ENCODE measurements at regions not wholly inside any gene's neighbourhood (a gene's known extent, or its start where the extent isn't known, plus 50 kb on each side); places are given as distances from the start of the nearest gene placed in this dataset.

- no peak overlapping the region for H3K4me3 ChIP-seq (ENCODE audit: insufficient read depth, low read depth, low read length)
- H3K4me2 ChIP-seq (ENCODE audit: low read depth, low read length): no peak overlapping the region
- H2BK15ac ChIP-seq (ENCODE audit: low read depth, low read length): no peak overlapping the region
- no peak overlapping the region for H4K5ac ChIP-seq (ENCODE audit: low read depth, low read length)
- no peaks in the 10 kb centered on the region for H3K4me1 ChIP-seq (ENCODE audit: control insufficient read depth, insufficient read depth, low read length)
- no peaks in the 10 kb centered on the region for H3K9me1 ChIP-seq (ENCODE audit: insufficient read depth, low read length)
- CTCF ChIA-PET: interaction anchor here (0.6 kb wide), 1 partner anchor 136 kb away, joined by 3 read pairs; no protein-coding TSS in a partner anchor
- WGBS, 2 experiments (ENCODE audit: extremely low coverage in 2 of 2, insufficient read length in 1 of 2): no CpG with 5 or more reads among the region's 3 CpGs
- no peak overlapping the region for H2AFZ ChIP-seq (replicated peaks; ENCODE audit: low read length, poor library complexity)
- H3K18ac ChIP-seq (ENCODE audit: low read depth, low read length): no peak overlapping the region
- no peak for ATAC-seq (ENCODE audit: low read depth)
- no peaks in the 10 kb centered on the region; the same call in 1 of the 2 replicates for H3K9me3 ChIP-seq (ENCODE audit: control insufficient read depth, insufficient read depth, low read length)
- H3K79me1 ChIP-seq (ENCODE audit: low read depth in 1 of 2, low read length in 2 of 2): no peaks in the 10 kb centered on the region
- no peak overlapping the region for H2AK5ac ChIP-seq (ENCODE audit: low read depth, low read length)
- BruUV-seq (replicated peaks): no TSS peak
- no peak overlapping the region for H2BK20ac ChIP-seq (ENCODE audit: low read depth, low read length)
- DNase-seq: no peak
- no peaks in the 10 kb centered on the region for H4K20me1 ChIP-seq (ENCODE audit: insufficient read depth, low read length)
- no peak overlapping the region for H4K8ac ChIP-seq (ENCODE audit: low read depth in 2 of 2, low read length in 2 of 2)
- H3K27ac ChIP-seq (ENCODE audit: insufficient read depth, low read length): no peak overlapping the region
- H2BK120ac ChIP-seq (ENCODE audit: low read depth, low read length): no peak overlapping the region
- no peak overlapping the region for H3K14ac ChIP-seq (replicated peaks; ENCODE audit: low read depth, low read length)
- no peak overlapping the region for H3K9ac ChIP-seq (ENCODE audit: low read depth, low read length)
- dilution Hi-C loops (cut with HindIII; ENCODE audit: low sequenced_read_pairs, unreplicated experiment) (no loop called here), intact Hi-C loops (cut with micrococcal nuclease) (no loop called here), in situ Hi-C loops (cut with MboI; ENCODE audit: low sequenced_read_pairs) (no loop called here)
- no peak overlapping the region for H4K91ac ChIP-seq (ENCODE audit: insufficient read depth, low read depth, low read length)
- POLR2A ChIA-PET (ENCODE audit: unreplicated experiment): no interaction called here
- H3K36me3 ChIP-seq (ENCODE audit: control insufficient read depth, insufficient read depth, low read length): no peaks in the 10 kb centered on the region
- no peak overlapping the region for H3K23ac ChIP-seq (ENCODE audit: low read depth, low read length)
- no peak overlapping the region for H3K56ac ChIP-seq (ENCODE audit: extremely low read depth, insufficient read depth, low read length)
- H3K4ac ChIP-seq (ENCODE audit: low read depth, low read length): no peak overlapping the region
- no peaks in the 10 kb centered on the region for H3K27me3 ChIP-seq (ENCODE audit: control insufficient read depth, insufficient read depth, low read length)
- TF ChIP-seq RCOR1 (IDR thresholded peaks at IDR 0.05; ENCODE audit: insufficient replicate concordance, low read length) (no peak), RAD21 (IDR thresholded peaks at IDR 0.05; ENCODE audit: low read length) (no peak), RFX5 (IDR thresholded peaks at IDR 0.05; ENCODE audit: low read depth, low read length) (no peak), CTCF (conservative IDR thresholded peaks at IDR 0.05; ENCODE audit: low read depth, low read length) (no peak), CHD1 (IDR thresholded peaks at IDR 0.05; ENCODE audit: low read depth, low read length) (no peak), MAFK (IDR thresholded peaks at IDR 0.05; ENCODE audit: low read depth, low read length) (no peak), SMC3 (IDR thresholded peaks at IDR 0.05; ENCODE audit: low read depth, low read length) (no peak), MAZ (IDR thresholded peaks at IDR 0.05; ENCODE audit: borderline replicate concordance, low read depth, low read length) (no peak), MXI1 (IDR thresholded peaks at IDR 0.05; ENCODE audit: borderline replicate concordance, low read depth, low read length) (no peak), FOS (IDR thresholded peaks at IDR 0.05; ENCODE audit: low read depth, low read length) (no peak), BHLHE40 (IDR thresholded peaks at IDR 0.05; ENCODE audit: low read depth, low read length) (no peak), POLR2A (IDR thresholded peaks at IDR 0.05; ENCODE audit: low read depth, low read length) (no peak), NFE2L2 (IDR thresholded peaks at IDR 0.05; ENCODE audit: low read depth, low read length) (no peak), CEBPB (IDR thresholded peaks at IDR 0.05; ENCODE audit: low read depth, low read length) (no peak)
- TF ChIP-seq, protein P1, sequence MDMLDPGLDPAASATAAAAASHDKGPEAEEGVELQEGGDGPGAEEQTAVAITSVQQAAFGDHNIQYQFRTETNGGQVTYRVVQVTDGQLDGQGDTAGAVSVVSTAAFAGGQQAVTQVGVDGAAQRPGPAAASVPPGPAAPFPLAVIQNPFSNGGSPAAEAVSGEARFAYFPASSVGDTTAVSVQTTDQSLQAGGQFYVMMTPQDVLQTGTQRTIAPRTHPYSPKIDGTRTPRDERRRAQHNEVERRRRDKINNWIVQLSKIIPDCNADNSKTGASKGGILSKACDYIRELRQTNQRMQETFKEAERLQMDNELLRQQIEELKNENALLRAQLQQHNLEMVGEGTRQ (IDR thresholded peaks at IDR 0.05; ENCODE audit: low read depth, low read length): no peak
- TF ChIP-seq, protein P2, sequence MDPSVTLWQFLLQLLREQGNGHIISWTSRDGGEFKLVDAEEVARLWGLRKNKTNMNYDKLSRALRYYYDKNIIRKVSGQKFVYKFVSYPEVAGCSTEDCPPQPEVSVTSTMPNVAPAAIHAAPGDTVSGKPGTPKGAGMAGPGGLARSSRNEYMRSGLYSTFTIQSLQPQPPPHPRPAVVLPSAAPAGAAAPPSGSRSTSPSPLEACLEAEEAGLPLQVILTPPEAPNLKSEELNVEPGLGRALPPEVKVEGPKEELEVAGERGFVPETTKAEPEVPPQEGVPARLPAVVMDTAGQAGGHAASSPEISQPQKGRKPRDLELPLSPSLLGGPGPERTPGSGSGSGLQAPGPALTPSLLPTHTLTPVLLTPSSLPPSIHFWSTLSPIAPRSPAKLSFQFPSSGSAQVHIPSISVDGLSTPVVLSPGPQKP (IDR thresholded peaks at IDR 0.05; ENCODE audit: borderline replicate concordance, low read depth, low read length): no peak
- H2BK5ac ChIP-seq (ENCODE audit: low read depth, low read length, poor library complexity, severe bottlenecking): no peak overlapping the region
- H2AK9ac ChIP-seq (replicated peaks; ENCODE audit: low read depth, low read length, poor library complexity): no peak overlapping the region
Observed at GRCh38 chr16:51049678-51050376, 101.2 kb downstream of the SALL1 start.

All from IMR-90 (cell line).